A549 (cell line): ENCODE measurements at regions not wholly inside any gene's neighbourhood (a gene's known extent, or its start where the extent isn't known, plus 50 kb on each side); places are given as distances from the start of the nearest gene placed in this dataset.

Experiments
- NFE2L2 ChIP-seq: fragments of 150-350 bp; conservative IDR thresholded peaks from 2 replicates; pipeline ENCODE4 v1.6.1; 2014; ENCODE audit warnings: low read length
- TF ChIP-seq, protein P1 (sequence below): fragments of 200-600 bp; sonication (generic); IDR thresholded peaks from 2 replicates; pipeline ENCODE4 v1.6.1; 2016; ENCODE audit warnings: antibody characterized with exemption, mild to moderate bottlenecking, moderate library complexity
- TF ChIP-seq, protein P2 (sequence below): fragments of >200 bp; sonication (Bioruptor Twin); formaldehyde crosslinking; IDR thresholded peaks from 3 replicates; pipeline ENCODE4 v1.5.1; 2016
- TF ChIP-seq, protein P3 (sequence below): fragments of >200 bp; sonication (Bioruptor Twin); formaldehyde crosslinking; IDR thresholded peaks from 3 replicates; pipeline ENCODE4 v1.6.1; 2016
- TF ChIP-seq, protein P4 (sequence below): fragments of 450-650 bp; IDR thresholded peaks from 2 replicates; pipeline ENCODE4 v1.6.1; 2014; ENCODE audit warnings: antibody characterized with exemption

DNA sequence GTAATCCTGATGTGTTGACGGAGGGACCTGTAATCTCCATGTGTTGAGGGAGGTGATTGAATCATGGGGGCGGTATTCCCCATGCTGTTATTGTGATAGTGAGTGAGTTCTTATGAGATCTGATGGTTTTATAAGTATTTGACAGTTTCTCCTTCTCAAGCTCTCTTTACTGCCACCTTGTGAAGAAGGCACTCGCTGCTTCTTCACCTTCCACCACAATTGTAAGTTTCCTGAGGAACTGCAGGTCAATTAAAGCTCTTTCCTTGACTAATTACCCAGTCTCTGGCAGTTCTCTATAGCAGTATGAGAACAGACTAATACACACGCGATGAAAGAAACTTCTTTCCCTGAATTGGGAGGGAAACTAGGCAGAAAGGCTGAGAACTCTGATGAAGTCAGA lies 141.1 kb upstream of the RAD23B start:
- TF ChIP-seq, protein P1, sequence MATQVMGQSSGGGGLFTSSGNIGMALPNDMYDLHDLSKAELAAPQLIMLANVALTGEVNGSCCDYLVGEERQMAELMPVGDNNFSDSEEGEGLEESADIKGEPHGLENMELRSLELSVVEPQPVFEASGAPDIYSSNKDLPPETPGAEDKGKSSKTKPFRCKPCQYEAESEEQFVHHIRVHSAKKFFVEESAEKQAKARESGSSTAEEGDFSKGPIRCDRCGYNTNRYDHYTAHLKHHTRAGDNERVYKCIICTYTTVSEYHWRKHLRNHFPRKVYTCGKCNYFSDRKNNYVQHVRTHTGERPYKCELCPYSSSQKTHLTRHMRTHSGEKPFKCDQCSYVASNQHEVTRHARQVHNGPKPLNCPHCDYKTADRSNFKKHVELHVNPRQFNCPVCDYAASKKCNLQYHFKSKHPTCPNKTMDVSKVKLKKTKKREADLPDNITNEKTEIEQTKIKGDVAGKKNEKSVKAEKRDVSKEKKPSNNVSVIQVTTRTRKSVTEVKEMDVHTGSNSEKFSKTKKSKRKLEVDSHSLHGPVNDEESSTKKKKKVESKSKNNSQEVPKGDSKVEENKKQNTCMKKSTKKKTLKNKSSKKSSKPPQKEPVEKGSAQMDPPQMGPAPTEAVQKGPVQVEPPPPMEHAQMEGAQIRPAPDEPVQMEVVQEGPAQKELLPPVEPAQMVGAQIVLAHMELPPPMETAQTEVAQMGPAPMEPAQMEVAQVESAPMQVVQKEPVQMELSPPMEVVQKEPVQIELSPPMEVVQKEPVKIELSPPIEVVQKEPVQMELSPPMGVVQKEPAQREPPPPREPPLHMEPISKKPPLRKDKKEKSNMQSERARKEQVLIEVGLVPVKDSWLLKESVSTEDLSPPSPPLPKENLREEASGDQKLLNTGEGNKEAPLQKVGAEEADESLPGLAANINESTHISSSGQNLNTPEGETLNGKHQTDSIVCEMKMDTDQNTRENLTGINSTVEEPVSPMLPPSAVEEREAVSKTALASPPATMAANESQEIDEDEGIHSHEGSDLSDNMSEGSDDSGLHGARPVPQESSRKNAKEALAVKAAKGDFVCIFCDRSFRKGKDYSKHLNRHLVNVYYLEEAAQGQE = no peak
- TF ChIP-seq NFE2L2 = no peak
- TF ChIP-seq, protein P2, sequence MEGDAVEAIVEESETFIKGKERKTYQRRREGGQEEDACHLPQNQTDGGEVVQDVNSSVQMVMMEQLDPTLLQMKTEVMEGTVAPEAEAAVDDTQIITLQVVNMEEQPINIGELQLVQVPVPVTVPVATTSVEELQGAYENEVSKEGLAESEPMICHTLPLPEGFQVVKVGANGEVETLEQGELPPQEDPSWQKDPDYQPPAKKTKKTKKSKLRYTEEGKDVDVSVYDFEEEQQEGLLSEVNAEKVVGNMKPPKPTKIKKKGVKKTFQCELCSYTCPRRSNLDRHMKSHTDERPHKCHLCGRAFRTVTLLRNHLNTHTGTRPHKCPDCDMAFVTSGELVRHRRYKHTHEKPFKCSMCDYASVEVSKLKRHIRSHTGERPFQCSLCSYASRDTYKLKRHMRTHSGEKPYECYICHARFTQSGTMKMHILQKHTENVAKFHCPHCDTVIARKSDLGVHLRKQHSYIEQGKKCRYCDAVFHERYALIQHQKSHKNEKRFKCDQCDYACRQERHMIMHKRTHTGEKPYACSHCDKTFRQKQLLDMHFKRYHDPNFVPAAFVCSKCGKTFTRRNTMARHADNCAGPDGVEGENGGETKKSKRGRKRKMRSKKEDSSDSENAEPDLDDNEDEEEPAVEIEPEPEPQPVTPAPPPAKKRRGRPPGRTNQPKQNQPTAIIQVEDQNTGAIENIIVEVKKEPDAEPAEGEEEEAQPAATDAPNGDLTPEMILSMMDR = peak; percentile 12; the same call in 1 of the 3 replicates
- TF ChIP-seq, protein P3, sequence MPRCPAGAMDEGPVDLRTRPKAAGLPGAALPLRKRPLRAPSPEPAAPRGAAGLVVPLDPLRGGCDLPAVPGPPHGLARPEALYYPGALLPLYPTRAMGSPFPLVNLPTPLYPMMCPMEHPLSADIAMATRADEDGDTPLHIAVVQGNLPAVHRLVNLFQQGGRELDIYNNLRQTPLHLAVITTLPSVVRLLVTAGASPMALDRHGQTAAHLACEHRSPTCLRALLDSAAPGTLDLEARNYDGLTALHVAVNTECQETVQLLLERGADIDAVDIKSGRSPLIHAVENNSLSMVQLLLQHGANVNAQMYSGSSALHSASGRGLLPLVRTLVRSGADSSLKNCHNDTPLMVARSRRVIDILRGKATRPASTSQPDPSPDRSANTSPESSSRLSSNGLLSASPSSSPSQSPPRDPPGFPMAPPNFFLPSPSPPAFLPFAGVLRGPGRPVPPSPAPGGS = no peak
- TF ChIP-seq, protein P4, sequence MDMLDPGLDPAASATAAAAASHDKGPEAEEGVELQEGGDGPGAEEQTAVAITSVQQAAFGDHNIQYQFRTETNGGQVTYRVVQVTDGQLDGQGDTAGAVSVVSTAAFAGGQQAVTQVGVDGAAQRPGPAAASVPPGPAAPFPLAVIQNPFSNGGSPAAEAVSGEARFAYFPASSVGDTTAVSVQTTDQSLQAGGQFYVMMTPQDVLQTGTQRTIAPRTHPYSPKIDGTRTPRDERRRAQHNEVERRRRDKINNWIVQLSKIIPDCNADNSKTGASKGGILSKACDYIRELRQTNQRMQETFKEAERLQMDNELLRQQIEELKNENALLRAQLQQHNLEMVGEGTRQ = no peak
